Liver (tissue), 8 donors: ENCODE measurements at regions not wholly inside any gene's neighbourhood (a gene's known extent, or its start where the extent isn't known, plus 50 kb on each side); places are given as distances from the start of the nearest gene placed in this dataset.

ENCODE experiments used
- DNase-seq: peaks from one replicate; pipeline ENCODE4 v3.0.0-alpha.2; 2017; ENCODE audit warnings: low spot score
- H3K27ac ChIP-seq, 2 donors: one replicate each; pipeline ENCODE4 v1.7.0; 2013; ENCODE audit warnings: inconsistent platforms in 2 of 2, low read length in 2 of 2, control low read depth in 1 of 2, low read depth in 1 of 2, mild to moderate bottlenecking in 1 of 2
- H3K27me3 ChIP-seq, 4 donors: one replicate each; pipeline versions ENCODE4 v1.6.1 to v1.7.0; 2013; ENCODE audit warnings: low read length in 3 of 4, inconsistent platforms in 1 of 4, mild to moderate bottlenecking in 1 of 4, moderate library complexity in 1 of 4; ENCODE audit not compliant: control insufficient read depth in 4 of 4, insufficient read depth in 4 of 4
- H3K36me3 ChIP-seq, 4 donors: one replicate each; pipeline versions ENCODE4 v1.6.1 to v1.7.0; 2013; ENCODE audit warnings: low read length in 3 of 4, mild to moderate bottlenecking in 3 of 4, low read depth in 1 of 4, moderate library complexity in 1 of 4; ENCODE audit not compliant: control insufficient read depth in 4 of 4, insufficient read depth in 3 of 4
- H3K4me1 ChIP-seq, 4 donors: one replicate each; pipeline versions ENCODE4 v1.6.1 to v1.7.0; 2013; ENCODE audit warnings: low read length in 3 of 4, mild to moderate bottlenecking in 3 of 4, moderate library complexity in 1 of 4; ENCODE audit not compliant: control insufficient read depth in 4 of 4, insufficient read depth in 4 of 4
- H3K4me3 ChIP-seq, 3 donors: one replicate each; pipeline versions ENCODE4 v1.6.1 to v1.7.0; 2013; ENCODE audit warnings: low read length in 3 of 3, control low read depth in 1 of 3, low read depth in 1 of 3, mild to moderate bottlenecking in 1 of 3
- H3K9ac ChIP-seq, 2 donors: one replicate each; pipeline ENCODE4 v1.7.0; 2013; ENCODE audit warnings: low read length in 2 of 2, mild to moderate bottlenecking in 2 of 2, moderate library complexity in 2 of 2, control low read depth in 1 of 2, low read depth in 1 of 2
- H3K9me3 ChIP-seq, 4 donors: one replicate each; pipeline versions ENCODE4 v1.6.1 to v1.7.0; 2013; ENCODE audit warnings: low read length in 3 of 4; ENCODE audit not compliant: control insufficient read depth in 4 of 4
- ATF3 ChIP-seq: IDR thresholded peaks from 2 replicates; pipeline ENCODE4 v1.6.1; 2016; ENCODE audit warnings: antibody characterized with exemption
- CTCF ChIP-seq: fragments of 150-350 bp; IDR thresholded peaks from 2 replicates; pipeline ENCODE4 v1.5.1; 2017; ENCODE audit warnings: improper control_type of control experiment, low read depth, low read length; ENCODE audit not compliant: missing input control
- EGR1 ChIP-seq, 2 donors: IDR thresholded peaks; 2 replicates each; pipeline ENCODE4 v1.6.1; 2016 to 2018; ENCODE audit warnings: antibody characterized with exemption in 2 of 2, low read depth in 2 of 2
- FOXA1 ChIP-seq: IDR thresholded peaks from 2 replicates; pipeline ENCODE4 v1.6.1; 2016; ENCODE audit warnings: antibody characterized with exemption
- FOXA2 ChIP-seq: IDR thresholded peaks from 2 replicates; pipeline ENCODE4 v1.6.1; 2016; ENCODE audit warnings: antibody characterized with exemption
- GABPA ChIP-seq, 2 donors: IDR thresholded peaks in 1 of 2; conservative IDR thresholded peaks in 1 of 2; 2 replicates each; pipeline ENCODE4 v1.6.1; 2016; ENCODE audit warnings: antibody characterized with exemption in 2 of 2, mild to moderate bottlenecking in 1 of 2, moderate library complexity in 1 of 2
- HNF4A ChIP-seq, 2 donors: conservative IDR thresholded peaks; 2 replicates each; pipeline ENCODE4 v1.6.1; 2016; ENCODE audit warnings: antibody characterized with exemption in 2 of 2, mild to moderate bottlenecking in 2 of 2
- HNF4G ChIP-seq: IDR thresholded peaks from 2 replicates; pipeline ENCODE4 v1.6.1; 2016; ENCODE audit warnings: antibody characterized with exemption
- JUND ChIP-seq, 2 donors: IDR thresholded peaks; 2 replicates each; pipeline ENCODE4 v1.6.1; 2016; ENCODE audit warnings: antibody characterized with exemption in 2 of 2
- MAX ChIP-seq: IDR thresholded peaks from 2 replicates; pipeline ENCODE4 v1.6.1; 2016; ENCODE audit warnings: antibody characterized with exemption
- NR2F2 ChIP-seq: IDR thresholded peaks from 2 replicates; pipeline ENCODE4 v1.6.1; 2016; ENCODE audit warnings: antibody characterized with exemption
- RAD21 ChIP-seq, 2 donors: IDR thresholded peaks; 2 replicates each; pipeline ENCODE4 v1.6.1; 2016; ENCODE audit warnings: antibody characterized with exemption in 2 of 2, mild to moderate bottlenecking in 2 of 2
- RXRA ChIP-seq, 2 donors: IDR thresholded peaks; 2 replicates each; pipeline ENCODE4 v1.6.1; 2017 to 2018; ENCODE audit warnings: antibody characterized with exemption in 2 of 2, mild to moderate bottlenecking in 1 of 2
- SP1 ChIP-seq: IDR thresholded peaks from 2 replicates; pipeline ENCODE4 v1.6.1; 2018; ENCODE audit warnings: antibody characterized with exemption, mild to moderate bottlenecking
- TAF1 ChIP-seq: conservative IDR thresholded peaks from 2 replicates; pipeline ENCODE4 v1.6.1; 2016; ENCODE audit warnings: antibody characterized with exemption, mild to moderate bottlenecking
- YY1 ChIP-seq: IDR thresholded peaks from 2 replicates; pipeline ENCODE4 v1.6.1; 2016; ENCODE audit warnings: antibody characterized with exemption, mild to moderate bottlenecking
- ZBTB33 ChIP-seq: IDR thresholded peaks from 2 replicates; pipeline ENCODE4 v1.6.1; 2016; ENCODE audit warnings: antibody characterized with exemption
- WGBS: extraction: QIAGEN DNeasy Blood & Tissue Kit; methylation state at CpG from one replicate; pipeline ENCODE4 v1.1.7; 2013; 5-methylcytosine and 5-hydroxymethylcytosine counted together
- TF ChIP-seq, protein P1 (sequence below): IDR thresholded peaks from 2 replicates; pipeline ENCODE4 v1.6.1; 2016; ENCODE audit warnings: antibody characterized with exemption, mild to moderate bottlenecking
- donor health status: healthy.
- donor health status: healthy.
- donor health status: healthy.
- donor health status: healthy.
- donor health status: healthy.

DNA sequence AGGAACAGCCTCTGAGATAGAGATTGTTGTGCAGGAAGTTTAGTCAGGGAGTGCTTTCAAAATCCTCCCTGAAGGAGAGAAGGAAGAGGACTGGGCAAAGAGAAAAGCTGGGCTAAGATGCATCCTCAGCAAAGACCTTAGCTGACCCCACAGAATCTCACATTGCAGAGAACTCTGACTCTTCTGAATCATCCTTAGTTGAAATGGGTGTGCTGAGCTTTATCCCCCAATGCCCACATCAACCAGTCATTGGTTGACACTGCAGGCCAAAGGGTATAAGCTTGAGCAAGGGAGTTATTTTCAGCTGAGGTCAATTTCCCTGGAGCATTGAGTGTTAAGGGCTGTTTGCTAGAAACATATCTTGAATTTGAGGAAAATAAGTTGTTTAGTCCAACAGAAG lies 732.2 kb downstream of the CBLN4 start:
- TF ChIP-seq FOXA2 = no peak
- no peak for TF ChIP-seq NR2F2
- no peak for TF ChIP-seq GABPA (IDR thresholded peaks at IDR 0.05 in 1 of 2, conservative IDR thresholded peaks at IDR 0.05 in 1 of 2)
- no peak for TF ChIP-seq ZBTB33
- no peak for TF ChIP-seq YY1
- TF ChIP-seq HNF4A (conservative IDR thresholded peaks at IDR 0.05) = no peak
- TF ChIP-seq FOXA1 = no peak
- TF ChIP-seq JUND (IDR thresholded peaks at IDR 0.05) = no peak
- no peak for TF ChIP-seq RAD21 (IDR thresholded peaks at IDR 0.05)
- no peak for TF ChIP-seq TAF1
- no peak for TF ChIP-seq EGR1 (IDR thresholded peaks at IDR 0.05; ENCODE audit: low read depth in 2 of 2)
- no peak for TF ChIP-seq HNF4G
- no peak for TF ChIP-seq RXRA (IDR thresholded peaks at IDR 0.05)
- TF ChIP-seq CTCF = no peak
- no peak for TF ChIP-seq SP1
- TF ChIP-seq, protein P1, sequence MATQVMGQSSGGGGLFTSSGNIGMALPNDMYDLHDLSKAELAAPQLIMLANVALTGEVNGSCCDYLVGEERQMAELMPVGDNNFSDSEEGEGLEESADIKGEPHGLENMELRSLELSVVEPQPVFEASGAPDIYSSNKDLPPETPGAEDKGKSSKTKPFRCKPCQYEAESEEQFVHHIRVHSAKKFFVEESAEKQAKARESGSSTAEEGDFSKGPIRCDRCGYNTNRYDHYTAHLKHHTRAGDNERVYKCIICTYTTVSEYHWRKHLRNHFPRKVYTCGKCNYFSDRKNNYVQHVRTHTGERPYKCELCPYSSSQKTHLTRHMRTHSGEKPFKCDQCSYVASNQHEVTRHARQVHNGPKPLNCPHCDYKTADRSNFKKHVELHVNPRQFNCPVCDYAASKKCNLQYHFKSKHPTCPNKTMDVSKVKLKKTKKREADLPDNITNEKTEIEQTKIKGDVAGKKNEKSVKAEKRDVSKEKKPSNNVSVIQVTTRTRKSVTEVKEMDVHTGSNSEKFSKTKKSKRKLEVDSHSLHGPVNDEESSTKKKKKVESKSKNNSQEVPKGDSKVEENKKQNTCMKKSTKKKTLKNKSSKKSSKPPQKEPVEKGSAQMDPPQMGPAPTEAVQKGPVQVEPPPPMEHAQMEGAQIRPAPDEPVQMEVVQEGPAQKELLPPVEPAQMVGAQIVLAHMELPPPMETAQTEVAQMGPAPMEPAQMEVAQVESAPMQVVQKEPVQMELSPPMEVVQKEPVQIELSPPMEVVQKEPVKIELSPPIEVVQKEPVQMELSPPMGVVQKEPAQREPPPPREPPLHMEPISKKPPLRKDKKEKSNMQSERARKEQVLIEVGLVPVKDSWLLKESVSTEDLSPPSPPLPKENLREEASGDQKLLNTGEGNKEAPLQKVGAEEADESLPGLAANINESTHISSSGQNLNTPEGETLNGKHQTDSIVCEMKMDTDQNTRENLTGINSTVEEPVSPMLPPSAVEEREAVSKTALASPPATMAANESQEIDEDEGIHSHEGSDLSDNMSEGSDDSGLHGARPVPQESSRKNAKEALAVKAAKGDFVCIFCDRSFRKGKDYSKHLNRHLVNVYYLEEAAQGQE = no peak
- TF ChIP-seq ATF3 = no peak
- no peak for TF ChIP-seq MAX
- Histone ChIP-seq H3K27ac (no peak overlapping the region), H3K9ac (no peak overlapping the region), H3K4me1 (no peaks in the 10 kb centered on the region), H3K27me3 (peaks cover 0 to 2% (median 0%) of the 10 kb centered on the region in 4 donors), H3K4me3 (no peak overlapping the region), H3K36me3 (no peaks in the 10 kb centered on the region), H3K9me3 (no peaks in the 10 kb centered on the region)
- DNase-seq = no peak

- H3K4me3 ChIP-seq = no peak overlapping the region
- H3K36me3 ChIP-seq = no peaks in the 10 kb centered on the region
- no peak overlapping the region for H3K27ac ChIP-seq
- TF ChIP-seq NR2F2 (peak; percentile 44), FOXA1 (no peak), ATF3 (no peak)
- DNase-seq = no peak
- no peak overlapping the region for H3K9ac ChIP-seq
- H3K4me1 ChIP-seq = no peaks in the 10 kb centered on the region
- H3K27me3 ChIP-seq = peaks cover 0 to 7% (median under 1%) of the 10 kb centered on the region in 4 donors
- H3K9me3 ChIP-seq = no peaks in the 10 kb centered on the region
- WGBS = 72% methylated on average over 2 of the region's 2 CpGs
These were observed 733.9 kb downstream of the CBLN4 start for GRCh38 chr20:55271371-55271770.
